NT2/D1 (cell line): ENCODE measurements at regions not wholly inside any gene's neighbourhood (a gene's known extent, or its start where the extent isn't known, plus 50 kb on each side); places are given as distances from the start of the nearest gene placed in this dataset.

Experiments used
- SUZ12 ChIP-seq: IDR thresholded peaks from 2 replicates; pipeline ENCODE4 v1.6.1; 2011; ENCODE audit not compliant: insufficient read length, insufficient read depth; ENCODE audit errors: extremely low read depth
- YY1 ChIP-seq: IDR thresholded peaks from 2 replicates; pipeline ENCODE4 v1.6.1; 2011; ENCODE audit not compliant: insufficient read length, insufficient read depth

DNA sequence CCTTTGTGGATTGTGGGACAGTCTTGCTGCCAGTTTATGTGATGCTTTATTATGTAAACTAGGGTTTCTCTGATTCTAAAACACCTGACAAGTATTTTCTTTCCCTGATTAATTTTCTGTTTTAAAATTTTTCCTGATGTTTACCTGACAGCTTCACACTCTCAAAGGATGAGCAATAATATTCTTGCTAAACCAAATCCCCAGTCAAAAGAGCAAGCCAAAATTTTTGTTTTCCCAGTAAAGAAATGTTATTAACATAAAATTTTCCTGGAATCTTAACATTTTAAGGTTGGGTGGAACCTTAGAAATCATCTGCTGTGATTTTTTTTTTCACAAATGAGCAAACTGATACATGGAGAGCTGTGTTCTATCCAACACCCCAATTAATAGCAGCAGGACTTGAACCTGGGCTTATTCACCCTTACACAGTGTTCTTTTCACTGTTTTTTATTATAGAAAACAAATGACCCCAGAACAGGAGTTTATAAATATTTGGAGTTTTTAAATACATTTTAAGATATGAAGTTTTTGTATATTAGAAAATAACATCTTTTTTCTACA is 185.2 kb upstream of the VIPR2 start:
- no peak for TF ChIP-seq YY1
- no peak for TF ChIP-seq SUZ12
